GM12891 (cell line): ENCODE measurements at regions not wholly inside any gene's neighbourhood (a gene's known extent, or its start where the extent isn't known, plus 50 kb on each side); places are given as distances from the start of the nearest gene placed in this dataset.
A peak's percentile ranks its signal among the peaks of the same experiment; 100 is the strongest.

ENCODE experiments used
- DNase-seq: peaks from one replicate; pipeline ENCODE4 v3.0.0; 2011; ENCODE audit warnings: low spot score; ENCODE audit not compliant: insufficient read length
- FAIRE-seq: peaks from 2 replicates; lab custom pipeline; 2011; peaks lifted over from hg19 to GRCh38; lab: Jason Lieb, UNC
- PAX5 ChIP-seq: IDR thresholded peaks from 2 replicates; pipeline ENCODE4 v1.6.1; 2011; ENCODE audit warnings: low read length, moderate library complexity, mild to moderate bottlenecking; ENCODE audit not compliant: insufficient read depth, severe bottlenecking
- POLR2A ChIP-seq: IDR thresholded peaks from 2 replicates; pipeline ENCODE4 v1.6.1; 2011; ENCODE audit warnings: low read depth, low read length, control low read depth
- POLR2AphosphoS5 ChIP-seq: IDR thresholded peaks from 2 replicates; pipeline ENCODE4 v1.6.1; 2011; ENCODE audit warnings: low read depth, low read length, control low read depth
- POU2F2 ChIP-seq: IDR thresholded peaks from 2 replicates; pipeline ENCODE4 v1.6.1; 2011; ENCODE audit warnings: low read depth, mild to moderate bottlenecking, control low read depth, low read length, moderate library complexity
- SPI1 ChIP-seq: IDR thresholded peaks from 2 replicates; pipeline ENCODE4 v1.6.1; 2011; ENCODE audit warnings: low read depth, low read length, control low read depth
- TAF1 ChIP-seq: IDR thresholded peaks from 2 replicates; pipeline ENCODE4 v1.6.1; 2011; ENCODE audit warnings: low read depth, low read length, control low read depth

DNA sequence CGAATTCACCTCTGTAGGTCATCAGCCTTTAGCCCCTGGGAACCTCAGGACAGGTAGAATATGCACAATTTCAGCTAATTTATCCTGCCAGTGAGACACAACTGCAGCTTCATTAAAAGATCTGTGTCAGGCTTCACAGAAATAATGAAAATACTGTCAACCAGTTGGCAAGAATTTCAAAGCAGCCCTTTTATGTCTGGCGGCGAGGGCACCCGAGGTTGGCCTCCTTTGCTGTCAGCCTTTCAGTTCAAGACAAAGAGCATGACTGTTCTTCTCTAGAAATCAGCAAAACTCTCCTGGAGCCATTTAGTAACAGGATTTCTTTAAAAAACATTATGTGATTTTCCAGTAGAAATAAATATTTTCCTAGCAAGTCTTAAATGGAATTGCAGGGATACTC, 75.9 kb downstream of the BBS10 start:
- DNase-seq (no peak), FAIRE-seq (no peak)
- TF ChIP-seq POLR2A, result no peak

DNA sequence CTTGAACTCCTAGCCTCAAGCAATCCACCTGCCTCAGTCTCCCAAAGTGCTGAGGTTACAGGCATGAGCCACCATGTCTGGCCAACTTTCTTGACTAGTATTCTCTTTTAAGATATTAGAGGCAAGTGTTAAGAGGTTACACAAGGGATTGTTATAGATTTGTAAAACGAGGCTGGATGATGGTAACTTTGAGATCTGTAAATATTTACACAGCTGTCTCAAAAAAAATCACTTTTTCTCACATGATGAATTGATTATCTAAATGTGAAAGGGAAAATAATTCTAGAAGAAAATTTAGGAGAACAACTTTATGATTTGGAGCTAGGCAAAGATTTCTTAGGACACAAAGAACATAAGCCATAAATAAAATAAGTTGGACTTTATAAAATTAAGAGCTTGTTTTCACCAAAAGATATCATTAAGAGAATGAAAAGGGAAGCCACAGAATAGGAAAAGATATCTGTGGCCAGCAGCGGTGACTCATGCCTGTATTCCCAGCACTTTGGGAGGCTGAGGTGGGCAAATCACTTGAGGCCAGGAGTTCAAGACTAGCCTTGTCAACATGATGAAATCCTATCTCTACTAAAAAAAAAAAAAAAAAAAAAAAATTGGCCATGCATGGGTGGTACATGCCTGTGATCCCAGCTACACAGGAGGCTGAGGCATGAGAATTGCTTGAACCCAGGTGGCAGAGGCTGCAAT, 77.4 kb downstream of the BBS10 start:
- DNase-seq (no peak), FAIRE-seq (no peak)
- TF ChIP-seq POU2F2, result no peak
- TF ChIP-seq SPI1, result no peak
- no peak for TF ChIP-seq POLR2AphosphoS5
- no peak for TF ChIP-seq POLR2A
- no peak for TF ChIP-seq TAF1
- no peak for TF ChIP-seq PAX5

DNA sequence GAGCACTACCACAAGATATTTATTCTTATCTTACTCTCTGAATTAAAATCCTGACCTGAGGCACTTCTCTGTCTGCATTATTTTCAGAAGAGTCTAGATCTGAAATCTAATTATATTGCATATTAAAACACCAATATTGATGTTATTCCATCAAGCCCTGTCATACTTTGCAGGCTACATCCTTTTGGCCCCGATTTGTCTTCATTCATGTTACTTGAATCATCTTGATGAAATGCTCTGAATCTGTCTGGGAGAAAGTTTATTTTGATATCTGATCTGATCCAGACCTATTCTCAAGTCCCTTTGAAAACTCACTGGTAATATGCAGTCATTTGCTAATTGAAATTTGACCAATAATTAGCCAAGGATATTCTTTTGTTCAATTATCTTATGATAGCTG, 79.9 kb downstream of the BBS10 start:
- no peak for FAIRE-seq
- TF ChIP-seq POLR2A (no peak), POU2F2 (no peak), TAF1 (no peak), SPI1 (no peak), PAX5 (no peak), POLR2AphosphoS5 (no peak)
- no peak for DNase-seq

DNA sequence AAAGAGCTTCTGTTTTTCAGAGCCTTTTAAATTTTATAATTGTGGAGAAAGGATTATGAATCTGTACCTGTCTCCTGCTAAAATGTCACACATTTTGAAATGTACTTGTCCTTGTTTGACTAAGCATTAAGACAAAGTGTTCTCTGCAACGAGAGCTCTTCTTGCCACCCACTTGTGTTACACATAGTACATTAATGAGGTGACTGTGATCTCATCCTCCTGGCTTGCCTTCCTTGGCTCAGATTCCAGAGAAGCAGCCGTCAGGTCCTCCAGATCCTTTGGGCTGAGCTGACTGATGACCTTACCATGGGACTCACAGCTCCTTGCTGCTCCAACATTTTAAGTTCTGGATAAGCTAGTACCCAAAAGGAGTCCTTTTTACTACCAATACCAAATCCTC, 81.4 kb downstream of the BBS10 start:
- FAIRE-seq (no peak), DNase-seq (no peak)
- TF ChIP-seq TAF1 (no peak), SPI1 (no peak), POLR2AphosphoS5 (no peak), POU2F2 (no peak), PAX5 (no peak), POLR2A (no peak)

DNA sequence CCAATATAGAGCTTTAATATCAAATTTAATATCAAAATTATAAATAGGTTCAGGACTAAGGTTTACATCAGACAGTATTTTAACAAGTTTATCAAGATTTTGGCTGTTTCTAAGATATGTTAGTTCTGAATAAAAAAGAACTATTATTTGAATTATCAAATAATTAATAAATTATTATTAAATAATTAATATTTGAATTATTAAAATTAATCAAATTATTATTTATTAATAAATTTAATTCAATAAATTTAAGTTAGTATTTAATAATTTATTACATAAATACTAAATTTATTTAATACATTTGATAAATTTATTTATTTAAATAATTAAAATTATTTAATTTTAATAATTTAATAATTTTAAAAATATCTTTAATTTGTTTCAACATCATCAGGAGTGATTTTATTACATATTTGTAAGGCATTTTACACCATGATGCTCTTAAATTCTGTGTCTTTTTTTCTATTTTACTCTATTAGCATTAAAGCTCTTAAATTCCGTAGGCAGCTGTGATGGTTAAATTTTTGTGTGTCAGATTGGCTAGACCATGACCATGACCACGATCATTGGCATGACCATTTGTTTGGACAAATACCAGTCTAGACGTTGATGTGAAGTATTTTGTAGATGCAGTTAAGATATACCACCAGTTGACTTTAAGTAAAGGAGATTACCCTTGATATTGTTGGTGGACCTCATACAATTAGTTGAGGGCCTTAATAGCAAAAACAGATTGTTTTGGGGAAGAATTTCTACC, 82.6 kb downstream of the BBS10 start:
- peak; percentile 50 for FAIRE-seq
- TF ChIP-seq PAX5 (no peak), TAF1 (no peak), POLR2AphosphoS5 (no peak), POLR2A (no peak), POU2F2 (no peak), SPI1 (no peak)
- DNase-seq, result no peak

DNA sequence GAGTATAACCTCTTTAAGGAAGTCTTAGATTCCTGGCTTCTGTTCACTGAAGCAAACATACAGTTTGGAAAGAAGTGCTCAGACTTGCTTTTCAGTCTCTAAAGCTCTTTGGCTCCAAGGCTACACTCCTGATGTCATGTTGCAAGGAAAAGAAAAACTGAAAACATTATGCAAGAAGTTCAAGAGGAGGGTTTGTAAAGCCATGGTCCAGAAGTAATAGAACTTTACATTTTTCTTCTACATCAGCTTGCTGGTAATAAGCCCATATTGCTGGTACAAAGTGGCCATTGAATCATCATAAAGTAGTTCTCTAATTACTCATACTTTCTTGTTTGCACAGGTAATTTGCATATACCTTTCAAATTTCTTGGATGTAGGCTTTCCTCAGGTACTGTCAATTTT, 83.6 kb downstream of the BBS10 start:
- no peak for DNase-seq
- TF ChIP-seq POU2F2 (no peak), SPI1 (no peak), POLR2A (no peak), TAF1 (no peak), PAX5 (no peak)
- FAIRE-seq, result no peak

DNA sequence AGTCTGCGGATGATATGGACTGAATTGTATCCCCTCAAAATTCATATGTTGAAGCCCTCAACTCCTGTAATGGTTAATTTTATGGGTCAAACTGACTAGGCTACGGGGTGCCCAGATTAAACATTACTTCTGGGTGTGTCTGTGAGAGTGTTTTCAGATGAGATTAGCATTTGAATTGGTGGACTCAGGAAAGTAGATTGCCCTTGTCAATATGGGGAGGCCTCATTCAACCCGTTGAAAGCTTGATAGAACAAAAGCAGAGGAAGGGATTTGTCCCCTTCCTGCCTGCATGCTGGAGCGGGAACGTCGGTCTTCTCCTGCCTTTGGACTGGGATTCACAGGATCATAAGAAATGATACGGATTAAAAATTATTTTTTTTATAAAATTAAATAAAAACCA, 84.5 kb downstream of the BBS10 start:
- FAIRE-seq, result no peak
- no peak for DNase-seq
- TF ChIP-seq POLR2AphosphoS5, result no peak
- TF ChIP-seq PAX5, result no peak
- TF ChIP-seq TAF1, result no peak
- TF ChIP-seq SPI1, result no peak
- TF ChIP-seq POLR2A, result no peak
- no peak for TF ChIP-seq POU2F2

DNA sequence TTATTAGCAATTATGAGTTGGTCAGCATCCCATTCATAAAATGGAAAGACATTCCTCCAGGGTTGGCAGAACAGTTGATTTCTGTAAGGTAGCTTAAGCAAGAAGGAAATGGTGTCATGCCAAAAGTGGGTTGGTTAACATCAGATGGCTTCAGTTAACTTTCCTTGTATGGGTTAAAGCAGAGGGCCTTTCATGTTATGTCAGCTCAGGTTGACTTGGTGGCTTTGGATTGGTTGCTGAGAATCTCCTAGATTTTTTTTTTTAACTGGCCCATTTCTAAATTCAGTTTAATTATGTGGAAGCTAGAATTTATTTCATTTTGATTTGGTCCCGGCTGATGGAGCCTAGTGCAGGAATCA, 87.8 kb downstream of the BBS10 start:
- no peak for TF ChIP-seq POLR2AphosphoS5
- TF ChIP-seq TAF1, result no peak
- TF ChIP-seq SPI1, result no peak
- no peak for TF ChIP-seq POLR2A
- TF ChIP-seq POU2F2, result no peak
- no peak for TF ChIP-seq PAX5
- DNase-seq (no peak), FAIRE-seq (no peak)

DNA sequence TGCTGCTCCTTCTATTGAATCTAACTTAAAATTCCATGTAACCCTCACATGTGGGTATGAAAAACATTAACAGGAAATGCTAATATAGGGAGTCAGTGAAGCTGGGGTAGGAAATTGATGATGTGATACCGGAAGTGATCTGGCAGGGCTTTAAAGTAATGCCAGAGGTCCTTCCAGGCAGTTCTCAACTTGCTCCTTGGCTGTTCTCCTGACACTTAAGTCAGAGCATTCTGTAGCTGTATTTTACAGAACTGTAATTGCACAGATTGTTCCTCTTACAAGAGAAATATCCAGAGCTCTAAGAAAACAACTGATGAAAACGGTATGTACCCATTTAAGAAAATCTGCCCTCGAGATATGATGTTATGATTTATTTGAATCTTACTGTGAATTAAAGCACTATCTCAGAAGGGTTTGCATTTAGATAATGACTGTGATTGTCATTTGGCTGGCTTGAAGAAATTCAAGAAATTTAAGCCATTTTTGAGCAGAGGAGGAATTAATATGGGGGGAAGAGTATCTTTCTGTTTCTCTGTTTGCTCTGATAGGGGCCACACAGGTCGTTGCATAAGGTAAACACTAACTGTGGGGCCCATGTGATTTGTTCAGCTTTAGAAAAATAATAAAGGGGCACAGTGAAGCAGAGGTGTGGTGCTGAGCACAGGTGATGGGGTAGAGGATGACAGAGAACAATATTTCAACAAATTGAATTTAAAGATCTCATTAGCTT, 88.4 kb downstream of the BBS10 start:
- DNase-seq (no peak), FAIRE-seq (no peak)
- TF ChIP-seq TAF1 (no peak), POLR2A (no peak), POU2F2 (no peak), SPI1 (no peak), POLR2AphosphoS5 (no peak), PAX5 (no peak)
